ENCODE measurements at regions not wholly inside any gene's neighbourhood (a gene's known extent, or its start where the extent isn't known, plus 50 kb on each side); places are given as distances from the start of the nearest gene placed in this dataset.

- TF ChIP-seq, protein P1, sequence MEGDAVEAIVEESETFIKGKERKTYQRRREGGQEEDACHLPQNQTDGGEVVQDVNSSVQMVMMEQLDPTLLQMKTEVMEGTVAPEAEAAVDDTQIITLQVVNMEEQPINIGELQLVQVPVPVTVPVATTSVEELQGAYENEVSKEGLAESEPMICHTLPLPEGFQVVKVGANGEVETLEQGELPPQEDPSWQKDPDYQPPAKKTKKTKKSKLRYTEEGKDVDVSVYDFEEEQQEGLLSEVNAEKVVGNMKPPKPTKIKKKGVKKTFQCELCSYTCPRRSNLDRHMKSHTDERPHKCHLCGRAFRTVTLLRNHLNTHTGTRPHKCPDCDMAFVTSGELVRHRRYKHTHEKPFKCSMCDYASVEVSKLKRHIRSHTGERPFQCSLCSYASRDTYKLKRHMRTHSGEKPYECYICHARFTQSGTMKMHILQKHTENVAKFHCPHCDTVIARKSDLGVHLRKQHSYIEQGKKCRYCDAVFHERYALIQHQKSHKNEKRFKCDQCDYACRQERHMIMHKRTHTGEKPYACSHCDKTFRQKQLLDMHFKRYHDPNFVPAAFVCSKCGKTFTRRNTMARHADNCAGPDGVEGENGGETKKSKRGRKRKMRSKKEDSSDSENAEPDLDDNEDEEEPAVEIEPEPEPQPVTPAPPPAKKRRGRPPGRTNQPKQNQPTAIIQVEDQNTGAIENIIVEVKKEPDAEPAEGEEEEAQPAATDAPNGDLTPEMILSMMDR (IDR thresholded peaks at IDR 0.05), result no peak
- no peak for TF ChIP-seq POLR2A (IDR thresholded peaks at IDR 0.05)
- TF ChIP-seq POLR2AphosphoS5 (IDR thresholded peaks at IDR 0.05), result no peak
Observed at GRCh38 chr3:188948997-188949389, 222.8 kb upstream of the TPRG1 start.
